ENCODE measurements at regions not wholly inside any gene's neighbourhood (a gene's known extent, or its start where the extent isn't known, plus 50 kb on each side); places are given as distances from the start of the nearest gene placed in this dataset.

DNA sequence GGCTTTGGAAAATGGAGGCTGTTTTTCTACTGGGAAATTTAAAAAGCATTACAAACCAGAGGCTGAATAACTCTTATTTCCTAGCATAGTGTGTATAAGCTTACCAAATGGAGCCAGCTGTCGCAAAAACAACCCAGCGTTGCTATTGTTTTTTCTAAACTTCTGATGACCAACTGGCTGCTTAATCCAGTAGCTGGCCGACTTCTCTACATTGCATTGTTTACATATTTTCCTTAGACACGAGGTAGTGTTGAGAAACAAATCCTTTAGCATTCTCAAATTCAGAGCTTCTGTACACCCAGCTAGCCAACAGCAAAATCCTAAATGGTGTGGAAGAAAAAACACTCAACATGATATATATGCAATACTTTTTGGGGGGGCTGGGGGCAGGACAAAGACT lies 161.0 kb upstream of the ADAMTS9 start:
- TF ChIP-seq, protein P1, sequence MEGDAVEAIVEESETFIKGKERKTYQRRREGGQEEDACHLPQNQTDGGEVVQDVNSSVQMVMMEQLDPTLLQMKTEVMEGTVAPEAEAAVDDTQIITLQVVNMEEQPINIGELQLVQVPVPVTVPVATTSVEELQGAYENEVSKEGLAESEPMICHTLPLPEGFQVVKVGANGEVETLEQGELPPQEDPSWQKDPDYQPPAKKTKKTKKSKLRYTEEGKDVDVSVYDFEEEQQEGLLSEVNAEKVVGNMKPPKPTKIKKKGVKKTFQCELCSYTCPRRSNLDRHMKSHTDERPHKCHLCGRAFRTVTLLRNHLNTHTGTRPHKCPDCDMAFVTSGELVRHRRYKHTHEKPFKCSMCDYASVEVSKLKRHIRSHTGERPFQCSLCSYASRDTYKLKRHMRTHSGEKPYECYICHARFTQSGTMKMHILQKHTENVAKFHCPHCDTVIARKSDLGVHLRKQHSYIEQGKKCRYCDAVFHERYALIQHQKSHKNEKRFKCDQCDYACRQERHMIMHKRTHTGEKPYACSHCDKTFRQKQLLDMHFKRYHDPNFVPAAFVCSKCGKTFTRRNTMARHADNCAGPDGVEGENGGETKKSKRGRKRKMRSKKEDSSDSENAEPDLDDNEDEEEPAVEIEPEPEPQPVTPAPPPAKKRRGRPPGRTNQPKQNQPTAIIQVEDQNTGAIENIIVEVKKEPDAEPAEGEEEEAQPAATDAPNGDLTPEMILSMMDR (IDR thresholded peaks at IDR 0.05), result no peak
- TF ChIP-seq POLR2A (IDR thresholded peaks at IDR 0.05), result no peak

Data from thyroid gland (tissue), 4 donors.